ENCODE measurements at regions not wholly inside any gene's neighbourhood (a gene's known extent, or its start where the extent isn't known, plus 50 kb on each side); places are given as distances from the start of the nearest gene placed in this dataset.

- no peak for DNase-seq (ENCODE audit: low read depth in 3 of 3)
These were observed 548.2 kb upstream of the CLINT1 start for GRCh38 chr5:158406884-158407823.

- no peak for DNase-seq (ENCODE audit: low read depth in 3 of 3)
These were observed 539.6 kb upstream of the CLINT1 start for GRCh38 chr5:158398360-158399201.

GRCh38 chr5:158397278-158397677, 538.3 kb upstream of the CLINT1 start:
- no peak for DNase-seq (ENCODE audit: low read depth in 3 of 3)

- no peak for DNase-seq (ENCODE audit: low read depth in 3 of 3)
These were observed 535.2 kb upstream of the CLINT1 start for GRCh38 chr5:158394102-158394501.

GRCh38 chr5:158393457-158393856, 534.5 kb upstream of the CLINT1 start:
- DNase-seq (ENCODE audit: low read depth in 3 of 3) = no peak

GRCh38 chr5:158392753-158393152, 533.8 kb upstream of the CLINT1 start:
- DNase-seq (ENCODE audit: low read depth in 3 of 3) = no peak

- DNase-seq (ENCODE audit: low read depth in 3 of 3) = no peak
These were observed 531.6 kb upstream of the CLINT1 start for GRCh38 chr5:158390577-158390976.

GRCh38 chr5:158389786-158390185, 530.8 kb upstream of the CLINT1 start:
- no peak for DNase-seq (ENCODE audit: low read depth in 3 of 3)

GRCh38 chr5:158388021-158388420, 529.1 kb upstream of the CLINT1 start:
- no peak for DNase-seq (ENCODE audit: low read depth in 3 of 3)

- no peak for DNase-seq (ENCODE audit: low read depth in 3 of 3)
These were observed 528.6 kb upstream of the CLINT1 start for GRCh38 chr5:158387499-158387898.

- no peak for DNase-seq (ENCODE audit: low read depth in 3 of 3)
These were observed 527.0 kb upstream of the CLINT1 start for GRCh38 chr5:158385982-158386381.

- no peak for DNase-seq (ENCODE audit: low read depth in 3 of 3)
These were observed 525.9 kb upstream of the CLINT1 start for GRCh38 chr5:158384535-158385481.

- DNase-seq (ENCODE audit: low read depth in 3 of 3) = no peak
These were observed 524.5 kb upstream of the CLINT1 start for GRCh38 chr5:158383486-158383885.

- peak in 2 of 3 donors; percentile 4 to 13 for DNase-seq (ENCODE audit: low read depth in 3 of 3)
These were observed 523.5 kb upstream of the CLINT1 start for GRCh38 chr5:158382473-158382872.

- no peak for DNase-seq (ENCODE audit: low read depth in 3 of 3)
These were observed 522.7 kb upstream of the CLINT1 start for GRCh38 chr5:158381614-158382160.

GRCh38 chr5:158380661-158381060, 521.7 kb upstream of the CLINT1 start:
- DNase-seq (ENCODE audit: low read depth in 3 of 3) = no peak

- no peak for DNase-seq (ENCODE audit: low read depth in 3 of 3)
These were observed 520.0 kb upstream of the CLINT1 start for GRCh38 chr5:158378931-158379330.

- DNase-seq (ENCODE audit: low read depth in 3 of 3) = no peak
These were observed 517.7 kb upstream of the CLINT1 start for GRCh38 chr5:158376679-158377078.

GRCh38 chr5:158375531-158375930, 516.6 kb upstream of the CLINT1 start:
- no peak for DNase-seq (ENCODE audit: low read depth in 3 of 3)

- DNase-seq (ENCODE audit: low read depth in 3 of 3) = no peak
These were observed 514.9 kb upstream of the CLINT1 start for GRCh38 chr5:158373608-158374395.
